ENCODE measurements at regions not wholly inside any gene's neighbourhood (a gene's known extent, or its start where the extent isn't known, plus 50 kb on each side); places are given as distances from the start of the nearest gene placed in this dataset.

DNA sequence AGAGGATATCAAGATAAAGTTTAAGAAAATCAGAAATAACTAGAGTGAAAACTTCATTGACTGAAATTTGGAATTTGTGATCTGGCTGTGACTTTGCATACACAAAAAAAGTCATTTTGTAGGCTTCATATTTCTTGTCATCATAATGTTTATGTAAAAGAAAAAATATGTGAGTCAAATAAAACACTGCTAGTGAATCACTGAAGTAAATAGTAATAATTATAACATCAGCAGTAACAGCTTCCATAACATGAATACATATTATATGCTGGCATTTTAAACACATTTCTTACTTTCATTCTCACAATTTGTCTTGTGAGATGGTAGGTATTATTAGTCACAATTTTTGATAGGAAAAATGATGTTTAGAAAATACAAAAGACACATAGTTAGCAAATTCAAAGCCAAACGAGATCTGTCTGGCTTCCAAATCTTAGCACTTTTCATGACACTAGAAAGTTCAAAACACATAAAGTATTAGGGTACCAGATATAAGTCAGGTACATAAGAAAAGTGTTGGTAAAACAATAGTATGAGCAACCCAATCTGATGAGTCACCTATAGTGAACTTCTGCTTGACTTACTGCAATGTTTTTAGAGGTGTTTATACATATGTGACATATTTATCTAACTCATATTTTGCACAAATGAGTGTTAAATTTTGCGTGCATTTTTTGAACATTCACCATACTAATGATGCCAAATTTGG lies 241.0 kb upstream of the SNX7 start:
- no peak for DNase-seq

DNA sequence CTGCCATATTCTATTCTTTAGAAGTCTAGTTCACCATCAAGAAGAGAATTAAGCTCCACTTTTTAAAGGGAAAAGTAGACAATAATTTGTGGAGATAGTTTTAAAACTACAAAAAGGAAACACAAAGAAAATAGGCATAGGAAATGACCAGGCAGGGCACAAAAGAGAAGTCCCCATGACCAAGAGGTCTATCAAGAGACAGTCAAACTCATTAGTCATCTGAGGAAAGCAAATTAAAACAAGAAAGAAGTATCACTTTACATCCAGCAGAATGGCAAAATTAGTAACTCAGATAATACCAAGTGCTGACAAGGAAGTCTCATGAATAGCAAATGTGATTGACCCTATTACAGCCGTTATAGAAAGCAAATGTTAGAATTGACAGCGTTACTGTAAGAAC lies 243.7 kb upstream of the SNX7 start:
- no peak for DNase-seq

DNA sequence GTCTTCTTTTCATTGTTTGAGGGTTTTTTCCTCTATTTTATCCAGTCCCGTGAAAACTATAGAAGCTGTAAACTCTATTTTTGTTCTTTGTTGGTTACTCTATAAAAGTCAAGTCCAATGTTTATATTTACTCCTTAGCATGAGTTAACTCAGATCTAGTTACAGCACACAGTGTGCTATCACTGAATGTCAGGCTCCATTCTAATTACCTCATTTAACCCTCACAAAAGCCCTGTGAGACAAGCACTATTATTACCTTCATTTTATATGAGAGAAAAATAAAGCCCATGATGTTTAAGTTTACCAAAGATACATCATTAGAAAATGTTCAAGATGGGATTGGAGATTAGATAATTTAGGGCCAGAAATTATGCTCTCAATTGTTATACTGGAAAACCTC lies 251.4 kb upstream of the SNX7 start:
- DNase-seq, result no peak

DNA sequence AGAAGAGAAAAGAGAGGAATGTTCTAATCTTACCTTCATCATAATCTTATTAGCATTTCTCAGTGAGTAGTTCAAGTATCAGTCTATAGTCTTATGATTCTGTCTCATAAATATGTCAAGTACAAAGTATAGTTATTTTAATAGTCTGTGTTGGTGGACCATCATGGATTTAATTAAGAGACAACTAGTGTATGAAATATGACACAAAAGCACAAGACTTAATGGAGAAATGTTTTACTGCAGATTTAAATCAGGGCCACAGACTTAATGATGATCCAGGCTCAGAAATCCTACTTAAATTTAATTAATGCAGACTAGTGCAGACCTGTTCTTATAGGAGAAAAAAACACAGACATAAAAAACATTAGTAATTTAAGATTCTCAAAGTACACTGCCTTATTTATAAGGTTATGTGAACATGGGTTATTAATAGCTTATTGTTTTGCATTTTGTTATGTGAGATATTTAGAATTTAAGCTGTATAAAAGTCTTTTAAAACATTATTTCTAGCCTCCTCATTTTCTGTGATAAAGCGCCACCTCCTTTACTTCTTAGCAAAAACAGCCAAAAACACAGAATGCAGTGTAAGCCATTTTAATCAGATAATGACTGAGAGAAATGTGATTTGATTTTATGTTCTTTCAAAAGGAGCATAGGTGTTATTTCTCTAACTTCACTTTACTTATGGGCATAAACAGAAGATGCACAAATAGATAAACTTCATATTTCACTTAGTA lies 255.0 kb upstream of the SNX7 start:
- no peak for DNase-seq

DNA sequence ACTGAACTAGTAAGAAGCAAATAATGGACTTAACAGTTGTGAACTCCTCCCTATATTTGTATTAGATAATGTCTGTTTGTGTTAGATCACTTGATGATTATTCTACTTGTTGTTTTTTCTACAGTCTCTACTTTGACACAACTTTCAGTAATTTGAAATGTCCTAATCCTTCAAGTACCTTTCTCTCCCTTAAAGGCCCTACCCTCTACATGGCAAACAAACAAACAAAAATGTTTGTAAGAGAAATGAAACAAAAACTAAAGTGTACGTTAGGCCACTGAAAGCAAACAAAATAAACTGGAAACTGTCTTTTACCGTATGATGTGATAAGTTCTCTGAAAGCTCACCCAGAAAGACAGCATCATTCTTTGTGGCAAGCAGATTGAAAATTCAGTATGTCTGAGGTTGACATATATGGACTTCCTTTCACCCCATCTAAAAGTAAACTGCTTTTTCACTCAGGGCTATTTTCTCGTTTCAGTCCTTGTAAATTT lies 255.9 kb upstream of the SNX7 start:
- DNase-seq, result no peak

DNA sequence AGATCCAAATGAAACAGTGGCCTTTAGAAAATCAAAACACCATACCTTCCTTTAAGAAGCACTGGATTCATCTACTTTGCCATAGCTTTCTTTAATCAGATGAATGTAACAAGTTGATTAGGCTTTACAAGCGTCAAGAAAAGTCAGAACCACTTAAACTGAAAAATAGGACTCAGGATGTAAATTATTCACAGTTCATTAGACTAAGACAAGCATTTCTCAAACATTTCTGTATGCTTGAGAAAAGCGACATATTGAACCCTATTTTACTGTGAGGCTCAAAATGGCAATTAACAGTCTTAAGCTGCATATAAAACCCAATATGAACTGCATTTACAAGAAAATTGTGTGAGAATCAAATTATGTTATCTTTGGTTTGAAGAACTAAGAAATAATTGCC lies 256.7 kb upstream of the SNX7 start:
- no peak for DNase-seq

DNA sequence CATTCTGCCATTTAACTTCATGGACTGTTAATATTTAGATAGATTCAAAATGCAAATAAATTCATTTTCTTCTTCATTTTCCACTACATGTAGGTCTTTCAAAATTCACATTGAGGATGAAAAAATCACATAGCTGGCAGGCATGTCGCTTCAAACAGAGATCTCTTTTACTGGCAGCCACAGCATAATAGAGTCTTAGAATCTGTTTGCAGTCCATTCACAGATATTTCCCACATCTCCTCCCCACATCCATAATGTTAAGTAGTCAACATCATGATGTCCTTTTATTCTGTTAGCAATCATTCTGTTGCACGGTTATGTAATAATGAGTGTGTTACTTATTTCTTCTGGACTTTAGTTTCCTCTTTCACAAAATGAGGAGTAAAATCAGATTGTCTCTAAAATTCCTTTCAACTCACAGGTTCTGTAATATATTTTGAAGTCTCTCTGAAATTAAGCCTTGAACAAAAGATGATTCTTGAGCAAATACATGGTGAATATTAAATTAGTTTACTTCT lies 257.5 kb upstream of the SNX7 start:
- no peak for DNase-seq

DNA sequence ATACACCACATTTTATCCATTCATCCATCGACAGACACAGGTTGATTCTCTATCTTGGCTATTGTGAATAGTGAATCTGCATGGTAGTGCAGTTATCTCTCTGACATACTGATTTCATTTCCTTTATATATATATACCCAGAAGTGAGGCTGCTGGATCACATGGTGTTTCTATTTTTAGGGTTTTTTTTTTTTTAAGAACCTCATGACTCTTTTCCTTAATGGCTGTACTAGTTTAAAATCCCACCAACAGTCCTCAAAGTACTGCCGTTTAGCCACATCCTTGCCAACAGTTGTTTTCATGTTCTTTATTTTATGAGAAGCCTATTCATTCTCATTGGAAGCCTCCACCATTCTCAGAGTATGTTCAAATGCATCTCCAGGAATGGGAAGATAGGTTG lies 258.7 kb upstream of the SNX7 start:
- DNase-seq, result no peak

DNA sequence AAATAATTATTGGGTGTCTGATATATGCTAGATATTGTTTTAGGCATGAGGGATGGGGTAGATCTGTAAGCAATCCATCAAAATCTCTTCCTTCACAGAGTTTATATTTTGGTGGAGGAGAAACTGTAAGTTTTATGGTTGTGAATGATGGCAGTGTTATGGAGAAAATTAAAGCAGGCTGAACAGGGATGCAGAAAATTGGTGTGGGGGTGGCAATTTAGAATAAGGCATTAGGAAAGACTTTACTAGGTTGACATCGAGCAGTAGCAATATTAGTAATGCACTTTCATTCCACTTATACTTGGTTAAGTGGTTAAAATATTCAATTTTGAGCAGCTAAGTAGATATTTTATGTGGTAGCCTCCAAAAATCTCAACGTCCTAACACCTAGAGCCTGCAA lies 261.1 kb upstream of the SNX7 start:
- DNase-seq, result no peak

DNA sequence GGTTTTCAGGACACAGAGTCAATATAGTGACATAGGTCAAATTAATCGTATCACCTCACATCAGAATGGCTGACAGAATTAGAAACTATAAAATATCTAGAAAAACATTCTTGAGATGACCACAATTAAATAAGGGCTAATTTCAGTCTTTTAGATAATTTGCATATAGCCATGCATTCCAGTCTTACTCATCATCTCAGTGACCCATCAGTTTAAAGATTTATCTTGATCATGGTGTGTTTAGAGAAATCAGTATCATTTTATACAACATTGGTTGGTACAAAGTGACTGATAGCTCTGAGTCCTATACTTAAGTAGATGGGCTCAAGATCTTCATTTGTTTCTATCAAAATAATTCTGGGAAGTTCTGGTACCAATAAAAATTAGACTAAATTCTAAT lies 262.3 kb upstream of the SNX7 start:
- DNase-seq, result no peak

DNA sequence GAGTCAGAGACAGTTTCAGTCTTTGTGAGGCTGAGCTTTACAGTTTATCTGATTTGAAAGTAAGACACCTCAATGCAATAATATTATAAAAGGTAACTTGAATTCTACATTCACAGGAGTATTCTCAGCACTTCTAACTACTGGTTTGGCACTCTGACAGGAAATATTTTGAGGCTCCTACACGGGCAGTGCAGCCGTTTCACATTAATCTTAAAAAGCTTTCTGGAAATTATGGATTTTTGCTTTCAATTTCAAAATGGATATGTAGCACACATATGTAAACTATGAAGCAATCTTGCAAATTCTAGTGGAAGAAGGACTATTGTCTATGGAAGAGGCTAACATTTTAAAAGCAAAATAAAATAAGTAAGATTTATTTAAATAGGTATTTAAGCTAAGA lies 262.9 kb upstream of the SNX7 start:
- no peak for DNase-seq

DNA sequence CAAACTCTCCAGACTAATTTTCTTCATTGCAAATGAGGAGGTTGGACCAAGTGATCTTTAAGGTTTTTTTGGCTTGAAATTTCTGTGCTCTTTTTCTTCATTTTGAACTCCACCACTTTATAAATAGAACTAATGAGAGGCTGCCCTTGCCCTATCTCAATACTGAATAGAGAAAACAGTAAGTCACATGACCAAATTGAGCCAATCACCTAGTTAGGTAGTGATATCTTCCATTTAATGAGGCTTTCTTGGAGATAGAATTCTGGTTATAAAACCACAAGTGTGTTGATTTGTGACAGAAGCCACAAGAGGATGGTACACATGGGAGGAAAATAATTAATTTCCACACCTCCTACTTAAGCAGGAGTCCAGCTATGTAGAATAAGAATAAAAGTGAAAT lies 263.4 kb upstream of the SNX7 start:
- no peak for DNase-seq

DNA sequence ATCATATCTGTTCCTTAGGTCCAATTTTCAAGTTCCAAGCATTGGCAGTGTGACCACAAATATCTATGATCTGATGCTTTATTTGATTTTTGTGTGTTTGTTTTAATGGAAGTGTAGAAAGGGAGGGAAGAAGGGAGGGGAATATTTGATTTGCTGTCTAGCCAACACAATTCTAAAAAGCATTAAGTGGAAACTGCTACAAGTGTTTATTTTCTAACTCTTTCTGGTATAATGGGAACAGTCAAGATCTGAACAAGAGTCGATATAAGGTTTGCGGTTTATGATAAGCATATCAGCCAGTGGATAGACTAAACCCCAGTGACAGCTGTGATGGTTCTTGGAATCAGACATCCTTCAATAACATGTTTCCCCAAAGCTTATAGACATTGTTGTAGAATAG lies 267.8 kb upstream of the SNX7 start:
- no peak for DNase-seq

DNA sequence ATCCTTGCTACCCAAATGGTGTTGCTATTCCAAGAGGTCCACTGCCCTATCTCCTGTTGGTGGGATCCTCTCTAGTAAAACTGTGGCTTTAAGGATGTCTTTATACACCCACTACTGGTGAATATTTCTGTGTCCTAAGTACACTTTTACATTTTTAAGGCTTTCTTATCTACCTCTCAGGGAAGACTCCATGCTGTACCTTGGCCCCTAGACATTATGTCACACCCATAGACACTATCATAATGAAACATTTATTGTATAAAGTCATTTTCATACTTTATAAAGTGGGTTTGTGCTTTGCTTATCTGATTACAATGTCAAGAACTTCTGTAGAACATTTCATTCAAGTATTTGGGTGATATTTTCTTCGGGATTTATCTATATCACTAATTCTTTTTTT lies 270.3 kb upstream of the SNX7 start:
- no peak for DNase-seq

DNA sequence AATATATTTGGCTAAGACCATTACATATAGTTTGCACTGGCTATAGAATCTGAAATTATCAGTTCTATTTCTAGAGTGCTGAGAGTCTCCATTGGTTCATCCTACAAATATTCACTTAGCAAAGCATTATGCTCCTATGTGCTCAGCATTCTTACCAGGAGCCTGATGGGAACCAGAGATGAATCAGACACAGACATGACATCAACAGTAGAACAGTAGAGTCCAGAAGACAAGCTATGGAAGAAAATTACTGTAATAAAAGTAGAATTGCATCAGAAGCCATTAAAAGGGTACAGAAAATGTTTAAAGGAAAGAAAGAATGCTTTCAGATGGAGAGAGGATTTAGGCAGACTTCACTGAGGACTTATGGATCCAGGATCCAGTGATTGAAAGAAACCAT lies 271.7 kb upstream of the SNX7 start:
- no peak for DNase-seq

DNA sequence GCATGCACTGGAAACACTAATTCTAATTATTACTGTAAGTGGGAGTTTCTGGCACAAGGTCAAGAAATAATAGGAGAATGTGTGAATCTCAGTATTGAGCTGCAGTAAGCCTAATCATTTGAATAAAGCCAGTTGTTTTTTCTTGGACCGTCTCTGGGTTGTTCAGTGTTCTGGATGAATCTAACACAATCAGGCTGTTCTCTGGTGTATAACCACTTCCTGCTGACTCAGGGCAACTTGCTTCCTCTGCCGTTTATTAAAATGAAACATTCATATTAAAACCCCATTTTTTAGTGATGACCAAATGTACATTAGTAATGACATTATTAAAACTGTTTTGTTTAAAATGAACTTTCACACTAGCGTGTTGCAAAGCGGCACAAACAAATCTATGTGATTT lies 273.1 kb upstream of the SNX7 start:
- DNase-seq, result no peak

DNA sequence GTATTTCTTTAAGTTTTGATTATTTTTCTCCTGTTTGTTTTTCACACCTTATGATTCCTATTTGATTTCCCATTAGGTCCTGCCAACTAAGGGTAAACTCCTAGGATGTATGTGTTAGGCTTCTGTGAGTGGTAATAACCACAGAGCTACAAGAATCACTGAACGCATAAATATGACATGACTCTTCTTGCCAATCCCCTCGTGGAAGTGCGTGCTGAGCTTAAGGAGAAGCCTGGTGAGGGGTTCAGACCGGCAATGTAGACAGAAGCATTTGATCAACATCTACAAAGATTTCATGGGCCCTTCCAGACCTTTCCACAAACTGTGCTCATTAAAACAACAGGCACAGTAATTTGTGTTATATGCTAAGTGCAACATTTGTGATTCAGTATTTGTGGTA lies 273.8 kb upstream of the SNX7 start:
- DNase-seq, result no peak

DNA sequence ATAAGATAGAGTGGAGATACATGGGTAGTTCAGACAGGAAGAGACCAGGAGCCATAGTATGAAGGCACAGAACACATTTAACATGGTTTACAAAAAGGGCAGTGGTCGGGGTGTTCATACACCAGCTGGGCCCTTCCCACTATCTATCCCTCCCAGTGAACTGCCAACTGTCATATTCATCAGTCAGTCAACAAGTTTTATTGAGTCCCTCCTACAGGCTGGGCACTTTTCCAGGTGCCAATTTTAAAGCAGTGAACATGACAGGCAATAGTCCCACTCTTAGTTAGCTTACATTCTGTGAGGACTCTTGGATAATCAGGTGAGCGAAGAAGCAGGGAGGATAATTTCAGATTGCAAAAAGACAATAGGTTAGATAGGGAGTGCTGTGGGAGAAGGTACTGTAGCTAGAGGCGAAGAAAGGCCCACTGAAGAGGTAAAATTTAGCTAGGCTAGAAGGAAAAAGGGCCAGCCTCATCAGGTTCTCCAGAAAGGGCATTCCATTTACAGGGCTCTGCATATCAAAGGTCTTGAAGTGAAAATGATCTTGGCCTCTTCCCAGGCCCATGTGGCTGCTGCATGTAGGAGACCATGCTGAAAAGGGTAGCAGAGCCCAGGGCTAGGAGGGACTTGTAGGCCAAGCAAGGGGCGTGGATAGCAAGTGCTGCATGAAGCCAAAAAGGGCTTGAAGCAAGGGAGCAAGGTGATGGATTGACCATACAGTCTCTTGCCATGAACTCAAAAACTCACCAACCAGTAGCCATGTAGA lies 274.7 kb upstream of the SNX7 start:
- no peak for DNase-seq

DNA sequence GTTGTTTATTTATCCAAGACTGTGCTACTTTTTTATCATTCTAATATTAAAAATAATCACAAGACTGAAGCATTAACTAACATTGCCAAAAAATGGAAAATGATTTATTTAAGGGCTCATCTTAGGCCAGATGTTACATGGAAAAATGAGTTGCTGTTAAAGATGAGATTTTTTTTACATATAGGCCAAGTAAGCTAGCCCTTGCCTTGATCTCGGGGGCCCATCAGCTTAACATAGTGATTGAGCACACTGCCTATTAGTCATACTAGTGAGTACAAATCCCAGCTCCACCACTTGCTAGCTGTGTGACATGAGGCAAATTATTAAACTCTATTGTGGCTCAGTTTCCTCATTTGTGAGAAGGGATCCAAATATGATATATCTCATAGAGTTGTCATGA lies 275.9 kb upstream of the SNX7 start:
- no peak for DNase-seq

DNA sequence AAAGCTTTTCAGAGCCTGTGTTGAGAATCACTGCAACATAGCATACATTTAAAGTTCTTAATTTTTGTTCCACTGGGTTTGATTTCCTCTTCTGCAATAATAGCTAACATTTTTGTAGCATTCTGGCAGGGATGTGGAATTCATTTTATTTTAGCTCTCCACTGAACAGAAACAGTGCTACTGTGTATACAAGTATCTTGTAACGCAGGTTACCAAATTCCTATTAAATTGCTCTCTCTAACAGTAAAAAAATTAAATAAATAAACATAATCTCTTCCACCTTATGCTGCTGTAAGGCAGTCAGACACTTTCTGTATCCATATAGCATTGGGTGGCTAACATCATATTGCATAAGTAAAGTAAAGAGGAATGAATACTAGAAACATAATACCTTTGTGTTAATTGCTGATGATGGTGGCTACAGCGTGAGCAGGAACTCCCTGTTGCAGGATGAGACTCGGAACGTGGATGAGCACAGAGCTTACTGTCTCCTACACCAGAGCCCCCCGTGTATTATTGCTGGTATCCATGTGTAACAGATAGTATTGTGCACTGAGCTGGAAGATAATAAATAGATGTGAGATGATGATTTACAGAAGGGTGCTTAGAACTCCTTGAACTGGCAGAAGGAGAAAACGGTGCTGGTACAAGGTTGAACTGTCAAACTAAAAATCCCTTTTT lies 276.9 kb upstream of the SNX7 start:
- DNase-seq, result no peak

DNA sequence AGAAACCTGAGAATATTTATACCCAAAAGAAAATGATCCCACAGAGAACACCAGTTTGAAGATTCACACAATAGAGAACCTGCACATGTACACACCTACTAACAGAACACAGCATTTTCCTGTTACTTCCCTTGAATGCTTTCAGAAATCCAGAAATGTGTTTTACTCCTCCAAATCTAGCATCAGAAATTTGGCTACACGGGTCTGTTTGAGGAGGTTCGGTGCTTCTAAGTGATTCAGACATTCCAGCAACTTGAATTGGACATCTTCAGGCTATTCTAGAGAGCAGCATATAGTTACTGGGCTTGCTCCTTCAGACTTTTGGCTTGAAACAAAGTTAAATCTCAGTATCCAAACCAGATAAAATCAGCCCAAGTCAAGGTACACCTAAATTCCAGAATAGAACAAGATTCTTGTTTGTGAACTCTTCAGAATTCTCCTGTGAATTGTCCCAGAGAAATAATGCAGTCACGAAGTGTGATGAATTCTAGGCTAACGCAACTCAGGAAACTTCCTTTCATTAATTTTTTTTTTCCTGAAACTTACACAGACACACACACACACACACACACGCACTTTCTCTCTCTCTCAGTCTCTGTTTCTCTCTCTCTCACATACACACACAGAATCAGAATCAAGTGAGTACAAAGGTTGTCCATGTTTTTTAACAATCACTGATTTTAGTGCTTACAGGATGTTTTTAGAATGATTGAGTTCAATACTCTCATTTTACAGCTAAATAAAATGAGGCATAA lies 278.4 kb upstream of the SNX7 start:
- no peak for DNase-seq

DNA sequence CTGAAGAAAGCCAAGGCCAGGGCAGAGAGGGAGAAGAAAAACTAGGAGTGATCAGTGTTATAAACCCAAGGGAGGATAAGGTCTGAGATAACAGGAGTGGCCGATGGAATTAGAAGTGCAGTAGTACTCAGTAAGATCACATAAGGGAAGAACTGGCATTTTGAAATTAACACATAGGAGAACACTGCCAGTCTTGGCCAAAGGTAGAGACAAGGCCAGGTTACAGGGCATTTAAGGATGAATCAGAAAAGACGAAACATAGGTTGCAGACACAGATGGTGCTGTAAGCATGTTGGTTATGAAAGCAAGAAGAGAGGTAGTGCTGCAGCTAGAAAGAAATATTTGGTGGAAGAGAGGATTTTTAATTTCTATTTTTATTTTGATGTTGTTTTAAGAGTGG lies 278.9 kb upstream of the SNX7 start:
- DNase-seq, result no peak
